Right atrium auricular region (tissue), 2 donors: ENCODE measurements at regions not wholly inside any gene's neighbourhood (a gene's known extent, or its start where the extent isn't known, plus 50 kb on each side); places are given as distances from the start of the nearest gene placed in this dataset.

Experiments
- DNase-seq: peaks from one replicate; pipeline ENCODE4 v3.0.0-alpha.2; 2019; ENCODE audit warnings: low spot score
- H3K27ac ChIP-seq, 2 donors: fragments of 200-600 bp; sonication (generic); 1 replicate in 1 of 2; 2 replicates in 1 of 2; pipeline ENCODE4 v1.5.1; 2016 to 2019
- H3K27me3 ChIP-seq, 2 donors: fragments of 200-600 bp; sonication (generic); one replicate each; pipeline versions ENCODE4 v1.5.1 to v1.6.0; 2017 to 2019
- H3K36me3 ChIP-seq: fragments of 200-600 bp; sonication (generic); one replicate; pipeline ENCODE4 v1.5.1; 2016
- H3K4me1 ChIP-seq, 2 donors: fragments of 200-600 bp; sonication (generic); one replicate each; pipeline versions ENCODE4 v1.5.1 to v1.6.0; 2017 to 2019
- H3K4me3 ChIP-seq, 2 donors: fragments of 200-600 bp; sonication (generic); 1 replicate in 1 of 2; 2 replicates in 1 of 2; pipeline ENCODE4 v1.5.1; 2017 to 2019; ENCODE audit warnings: mild to moderate bottlenecking in 1 of 2, moderate library complexity in 1 of 2
- H3K9me3 ChIP-seq, 2 donors: fragments of 200-600 bp; sonication (generic); one replicate each; pipeline ENCODE4 v1.5.1; 2019
- CTCF ChIP-seq, 2 donors: fragments of 200-600 bp; sonication (generic); IDR thresholded peaks; one replicate each; pipeline ENCODE4 v1.5.1; 2019; ENCODE audit warnings: antibody characterized with exemption in 2 of 2
- microRNA-seq, 2 donors: library from miRNA; unstranded; fragments of <30 nt; microRNA quantifications; one replicate each; pipeline ENCODE4, GENCODE V29; 2016 to 2017; ENCODE audit warnings: borderline number of aligned reads in 2 of 2, borderline replicate concordance in 1 of 2

- Histone ChIP-seq H3K27me3 (no peaks in the 10 kb centered on the region), H3K4me1 (no peaks in the 10 kb centered on the region), H3K36me3 (no peaks in the 10 kb centered on the region), H3K4me3 (no peak overlapping the region), H3K9me3 (no peaks in the 10 kb centered on the region), H3K27ac (no peak overlapping the region)
- no peak for DNase-seq
- no peak for TF ChIP-seq CTCF (IDR thresholded peaks at IDR 0.05)
Measured at GRCh38 chr4:37188100-37188499, 56.4 kb upstream of the NWD2 start.

Small RNA genes in the stretch of these regions (microRNA-seq; reads per million reads assigned to microRNA genes)
- gene MIR1255B1: 0 reads per million in 2 donors
